Ascending aorta (tissue), 2 donors: ENCODE measurements at regions not wholly inside any gene's neighbourhood (a gene's known extent, or its start where the extent isn't known, plus 50 kb on each side); places are given as distances from the start of the nearest gene placed in this dataset.

Experiments
- DNase-seq, 2 donors: peaks; one replicate each; pipeline ENCODE4 v3.0.0-alpha.2; 2019; ENCODE audit warnings: low spot score in 2 of 2
- H3K27ac ChIP-seq, 2 donors: fragments of 200-600 bp; sonication (generic); one replicate each; pipeline ENCODE4 v1.5.1; 2016 to 2017; ENCODE audit warnings: mild to moderate bottlenecking in 1 of 2
- H3K27me3 ChIP-seq: fragments of 200-600 bp; sonication (generic); one replicate; pipeline ENCODE4 v1.5.1; 2017
- H3K36me3 ChIP-seq, 2 donors: fragments of 200-600 bp; sonication (generic); one replicate each; pipeline ENCODE4 v1.5.1; 2016
- H3K4me1 ChIP-seq, 2 donors: fragments of 200-600 bp; sonication (generic); one replicate each; pipeline ENCODE4 v1.5.1; 2016 to 2017; ENCODE audit warnings: mild to moderate bottlenecking in 1 of 2
- H3K4me3 ChIP-seq, 2 donors: fragments of 200-600 bp; sonication (generic); one replicate each; pipeline ENCODE4 v1.5.1; 2016 to 2017; ENCODE audit warnings: mild to moderate bottlenecking in 1 of 2
- H3K9me3 ChIP-seq, 2 donors: fragments of 200-600 bp; sonication (generic); one replicate each; pipeline ENCODE4 v1.5.1; 2016
- CTCF ChIP-seq, 3 experiments: fragments of 200-600 bp in 2 of 3; fragments of 450-650 bp in 1 of 3; sonication (generic) in 2 of 3; IDR thresholded peaks; one replicate each; pipeline ENCODE4 v1.5.1; 2016 to 2019; ENCODE audit warnings: antibody characterized with exemption in 3 of 3, mild to moderate bottlenecking in 1 of 3, moderate library complexity in 1 of 3
- intact Hi-C: fragments of 100-400 bp; cut with DNase I; formaldehyde crosslinking; loops from one replicate; pipeline ENCODE4 v1.15.1; 2023

- no peak for TF ChIP-seq CTCF (IDR thresholded peaks at IDR 0.05)
- Histone ChIP-seq H3K4me3 (no peak overlapping the region), H3K27me3 (no peaks in the 10 kb centered on the region), H3K27ac (no peak overlapping the region), H3K4me1 (no peaks in the 10 kb centered on the region), H3K9me3 (no peaks in the 10 kb centered on the region), H3K36me3 (no peaks in the 10 kb centered on the region)
- no peak for DNase-seq
- intact Hi-C loops = no loop called here
These were observed 72.9 kb upstream of the ZNF804B start for GRCh38 chr7:88686468-88687229.

- H3K27me3 ChIP-seq = no peaks in the 10 kb centered on the region
- no peak for TF ChIP-seq CTCF (IDR thresholded peaks at IDR 0.05)
These were observed 77.8 kb upstream of the ZNF804B start for GRCh38 chr7:88681682-88682081.

GRCh38 chr7:88670536-88670935, 89.0 kb upstream of the ZNF804B start:
- no peak for DNase-seq

More at GRCh38 chr7:88681682-88682081, 77.8 kb upstream of the ZNF804B start:
- DNase-seq = no peak
- Histone ChIP-seq H3K27ac (no peak overlapping the region), H3K36me3 (no peaks in the 10 kb centered on the region), H3K9me3 (no peaks in the 10 kb centered on the region), H3K4me3 (no peak overlapping the region), H3K4me1 (no peaks in the 10 kb centered on the region)
- intact Hi-C loops = no loop called here

GRCh38 chr7:88669913-88670312, 89.6 kb upstream of the ZNF804B start:
- Histone ChIP-seq H3K4me3 (no peak overlapping the region), H3K27ac (no peak overlapping the region), H3K36me3 (no peaks in the 10 kb centered on the region), H3K4me1 (no peaks in the 10 kb centered on the region), H3K9me3 (no peaks in the 10 kb centered on the region), H3K27me3 (no peaks in the 10 kb centered on the region)
- TF ChIP-seq CTCF (IDR thresholded peaks at IDR 0.05) = no peak
- intact Hi-C loops = no loop called here
- no peak for DNase-seq

More at GRCh38 chr7:88670536-88670935, 89.0 kb upstream of the ZNF804B start:
- no peaks in the 10 kb centered on the region for H3K9me3 ChIP-seq
- TF ChIP-seq CTCF (IDR thresholded peaks at IDR 0.05) = no peak
- no peaks in the 10 kb centered on the region for H3K4me1 ChIP-seq
- H3K36me3 ChIP-seq = no peaks in the 10 kb centered on the region
- no peak overlapping the region for H3K4me3 ChIP-seq
- no peak overlapping the region for H3K27ac ChIP-seq
- intact Hi-C loops = no loop called here
- no peaks in the 10 kb centered on the region for H3K27me3 ChIP-seq

- H3K4me1 ChIP-seq = no peaks in the 10 kb centered on the region
- TF ChIP-seq CTCF (IDR thresholded peaks at IDR 0.05) = no peak
These were observed 90.9 kb upstream of the ZNF804B start for GRCh38 chr7:88668591-88668990.

More at GRCh38 chr7:88668591-88668990, 90.9 kb upstream of the ZNF804B start:
- Histone ChIP-seq H3K4me3 (no peak overlapping the region), H3K27me3 (no peaks in the 10 kb centered on the region), H3K9me3 (no peaks in the 10 kb centered on the region), H3K27ac (no peak overlapping the region), H3K36me3 (no peaks in the 10 kb centered on the region)
- intact Hi-C loops = no loop called here
- no peak for DNase-seq
